Right atrium auricular region (tissue), 2 donors: ENCODE measurements at regions not wholly inside any gene's neighbourhood (a gene's known extent, or its start where the extent isn't known, plus 50 kb on each side); places are given as distances from the start of the nearest gene placed in this dataset.

Experiments used
- DNase-seq: peaks from one replicate; pipeline ENCODE4 v3.0.0-alpha.2; 2019; ENCODE audit warnings: low spot score
- H3K27ac ChIP-seq, 2 donors: fragments of 200-600 bp; sonication (generic); 1 replicate in 1 of 2; 2 replicates in 1 of 2; pipeline ENCODE4 v1.5.1; 2016 to 2019
- H3K27me3 ChIP-seq, 2 donors: fragments of 200-600 bp; sonication (generic); one replicate each; pipeline versions ENCODE4 v1.5.1 to v1.6.0; 2017 to 2019
- H3K36me3 ChIP-seq: fragments of 200-600 bp; sonication (generic); one replicate; pipeline ENCODE4 v1.5.1; 2016
- H3K4me1 ChIP-seq, 2 donors: fragments of 200-600 bp; sonication (generic); one replicate each; pipeline versions ENCODE4 v1.5.1 to v1.6.0; 2017 to 2019
- H3K4me3 ChIP-seq, 2 donors: fragments of 200-600 bp; sonication (generic); 1 replicate in 1 of 2; 2 replicates in 1 of 2; pipeline ENCODE4 v1.5.1; 2017 to 2019; ENCODE audit warnings: mild to moderate bottlenecking in 1 of 2, moderate library complexity in 1 of 2
- H3K9me3 ChIP-seq, 2 donors: fragments of 200-600 bp; sonication (generic); one replicate each; pipeline ENCODE4 v1.5.1; 2019
- TF ChIP-seq, protein P1 (sequence below), 2 donors: fragments of 200-600 bp; sonication (generic); IDR thresholded peaks; one replicate each; pipeline ENCODE4 v1.5.1; 2019; ENCODE audit warnings: antibody characterized with exemption in 2 of 2

GRCh38 chr1:172818841-172819527 is 160.1 kb downstream of the FASLG start:
- Histone ChIP-seq H3K27ac (no peak overlapping the region), H3K9me3 (no peaks in the 10 kb centered on the region), H3K27me3 (no peaks in the 10 kb centered on the region), H3K36me3 (no peaks in the 10 kb centered on the region), H3K4me3 (no peak overlapping the region), H3K4me1 (peaks cover 0 to 7% of the 10 kb centered on the region in 2 donors)
- TF ChIP-seq, protein P1, sequence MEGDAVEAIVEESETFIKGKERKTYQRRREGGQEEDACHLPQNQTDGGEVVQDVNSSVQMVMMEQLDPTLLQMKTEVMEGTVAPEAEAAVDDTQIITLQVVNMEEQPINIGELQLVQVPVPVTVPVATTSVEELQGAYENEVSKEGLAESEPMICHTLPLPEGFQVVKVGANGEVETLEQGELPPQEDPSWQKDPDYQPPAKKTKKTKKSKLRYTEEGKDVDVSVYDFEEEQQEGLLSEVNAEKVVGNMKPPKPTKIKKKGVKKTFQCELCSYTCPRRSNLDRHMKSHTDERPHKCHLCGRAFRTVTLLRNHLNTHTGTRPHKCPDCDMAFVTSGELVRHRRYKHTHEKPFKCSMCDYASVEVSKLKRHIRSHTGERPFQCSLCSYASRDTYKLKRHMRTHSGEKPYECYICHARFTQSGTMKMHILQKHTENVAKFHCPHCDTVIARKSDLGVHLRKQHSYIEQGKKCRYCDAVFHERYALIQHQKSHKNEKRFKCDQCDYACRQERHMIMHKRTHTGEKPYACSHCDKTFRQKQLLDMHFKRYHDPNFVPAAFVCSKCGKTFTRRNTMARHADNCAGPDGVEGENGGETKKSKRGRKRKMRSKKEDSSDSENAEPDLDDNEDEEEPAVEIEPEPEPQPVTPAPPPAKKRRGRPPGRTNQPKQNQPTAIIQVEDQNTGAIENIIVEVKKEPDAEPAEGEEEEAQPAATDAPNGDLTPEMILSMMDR (IDR thresholded peaks at IDR 0.05): no peak
- no peak for DNase-seq

- Histone ChIP-seq H3K4me1 (peaks cover 0 to 7% of the 10 kb centered on the region in 2 donors), H3K4me3 (no peak overlapping the region), H3K36me3 (no peaks in the 10 kb centered on the region), H3K27me3 (no peaks in the 10 kb centered on the region), H3K9me3 (no peaks in the 10 kb centered on the region), H3K27ac (no peak overlapping the region)
- no peak for DNase-seq
- TF ChIP-seq, protein P1 (IDR thresholded peaks at IDR 0.05): no peak
These were observed 161.7 kb downstream of the FASLG start for GRCh38 chr1:172820475-172821158.

- Histone ChIP-seq H3K4me1 (peaks cover 0 to 7% of the 10 kb centered on the region in 2 donors), H3K27ac (no peak overlapping the region), H3K27me3 (no peaks in the 10 kb centered on the region), H3K9me3 (no peaks in the 10 kb centered on the region), H3K36me3 (no peaks in the 10 kb centered on the region), H3K4me3 (no peak overlapping the region)
- TF ChIP-seq, protein P1 (IDR thresholded peaks at IDR 0.05): no peak
- no peak for DNase-seq
These were observed 162.8 kb downstream of the FASLG start for GRCh38 chr1:172821609-172822274.

DNA sequence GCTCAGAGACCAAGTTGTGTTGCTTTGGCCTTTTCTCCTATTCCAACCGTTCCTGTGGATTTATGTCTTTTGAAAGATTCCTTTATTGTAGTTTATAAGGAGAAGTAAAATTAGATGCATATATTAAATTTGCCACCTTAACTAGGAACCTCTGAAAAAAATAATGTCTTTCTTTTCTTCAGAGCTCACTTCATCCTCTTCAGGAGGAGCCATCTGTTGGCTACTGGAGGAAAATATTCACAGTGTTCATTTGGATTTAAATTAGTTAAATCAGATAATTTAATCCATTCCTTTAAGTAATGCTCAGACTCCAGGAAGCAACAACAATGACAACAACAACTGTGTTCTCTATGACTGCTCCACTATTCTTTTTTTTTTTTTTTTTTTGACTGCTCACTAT is 164.0 kb downstream of the FASLG start:
- H3K9me3 ChIP-seq: no peaks in the 10 kb centered on the region
- no peak overlapping the region for H3K27ac ChIP-seq
- H3K4me3 ChIP-seq: no peak overlapping the region
- no peaks in the 10 kb centered on the region for H3K27me3 ChIP-seq
- no peak for DNase-seq
- TF ChIP-seq, protein P1 (IDR thresholded peaks at IDR 0.05): no peak
- no peaks in the 10 kb centered on the region for H3K36me3 ChIP-seq
- peaks cover 0 to 7% of the 10 kb centered on the region in 2 donors for H3K4me1 ChIP-seq

DNA sequence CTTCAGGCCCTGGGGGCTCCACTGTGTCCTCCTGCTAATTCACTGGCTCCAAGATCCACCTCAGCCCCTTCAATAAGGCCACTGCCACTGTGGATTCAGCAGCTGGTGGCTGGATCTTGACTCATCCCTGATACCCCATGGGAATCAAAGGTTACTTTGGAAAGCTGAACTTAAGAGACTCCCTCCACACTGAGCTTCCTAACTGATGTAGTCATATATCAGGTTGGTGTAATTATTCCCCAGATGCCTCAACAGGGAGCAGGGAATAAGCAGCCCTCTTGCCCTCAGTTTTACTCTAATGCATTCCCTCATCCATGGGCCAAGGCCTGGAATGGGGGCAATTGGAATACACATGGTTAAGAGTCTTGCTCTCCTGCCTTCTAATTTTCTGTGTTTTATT is 164.6 kb downstream of the FASLG start:
- DNase-seq: no peak
- Histone ChIP-seq H3K36me3 (no peaks in the 10 kb centered on the region), H3K4me3 (no peak overlapping the region), H3K27me3 (no peaks in the 10 kb centered on the region), H3K4me1 (peaks cover 0 to 7% of the 10 kb centered on the region in 2 donors), H3K9me3 (no peaks in the 10 kb centered on the region), H3K27ac (no peak overlapping the region)
- TF ChIP-seq, protein P1 (IDR thresholded peaks at IDR 0.05): no peak
